ENCODE measurements at regions not wholly inside any gene's neighbourhood (a gene's known extent, or its start where the extent isn't known, plus 50 kb on each side); places are given as distances from the start of the nearest gene placed in this dataset.
A peak's percentile ranks its signal among the peaks of the same experiment; 100 is the strongest.
"Not testable (repeated sequence)": the region's sequence is repeated elsewhere in the genome, so short reads cannot be mapped to it uniquely, and the experiment has no call there.

DNA sequence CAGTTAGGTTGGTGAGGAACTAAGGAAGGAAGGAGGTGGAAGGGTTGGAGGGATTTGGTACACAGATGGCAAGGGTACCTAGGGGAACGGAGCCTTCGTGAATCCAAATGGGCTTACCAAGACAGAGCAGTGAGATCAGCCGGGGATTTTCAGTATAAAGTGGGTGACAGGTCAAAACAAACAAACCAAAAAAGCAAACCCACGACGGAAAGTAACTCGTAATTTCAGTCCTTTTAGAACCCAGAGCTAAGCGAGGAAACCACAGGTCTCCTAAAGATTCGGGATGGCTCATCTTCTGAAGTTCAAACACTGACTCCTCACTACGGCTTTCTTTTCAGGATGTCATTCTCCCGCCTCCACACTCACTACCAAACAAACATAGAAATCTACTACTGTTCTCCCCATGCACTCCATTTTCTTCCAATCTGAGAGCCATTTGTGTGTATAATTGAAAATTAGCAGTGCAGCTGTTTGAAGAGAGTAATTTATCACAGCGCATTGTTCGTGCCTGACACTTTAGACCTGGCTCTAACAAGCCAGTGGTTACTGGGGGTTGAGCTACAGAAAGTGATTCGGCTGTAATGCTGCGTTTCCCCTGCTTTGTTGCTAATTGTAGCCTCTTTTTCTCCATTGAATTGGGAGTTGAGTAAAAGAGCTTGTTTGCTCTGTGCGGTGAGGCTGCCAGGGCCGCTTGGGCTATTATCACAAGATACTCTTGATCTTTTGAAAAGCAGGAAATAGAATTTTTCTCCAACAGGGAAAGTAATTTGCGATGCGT, 64.7 kb upstream of the CCDC39 start:
- DNase-seq (ENCODE audit: low spot score): no peak

DNA sequence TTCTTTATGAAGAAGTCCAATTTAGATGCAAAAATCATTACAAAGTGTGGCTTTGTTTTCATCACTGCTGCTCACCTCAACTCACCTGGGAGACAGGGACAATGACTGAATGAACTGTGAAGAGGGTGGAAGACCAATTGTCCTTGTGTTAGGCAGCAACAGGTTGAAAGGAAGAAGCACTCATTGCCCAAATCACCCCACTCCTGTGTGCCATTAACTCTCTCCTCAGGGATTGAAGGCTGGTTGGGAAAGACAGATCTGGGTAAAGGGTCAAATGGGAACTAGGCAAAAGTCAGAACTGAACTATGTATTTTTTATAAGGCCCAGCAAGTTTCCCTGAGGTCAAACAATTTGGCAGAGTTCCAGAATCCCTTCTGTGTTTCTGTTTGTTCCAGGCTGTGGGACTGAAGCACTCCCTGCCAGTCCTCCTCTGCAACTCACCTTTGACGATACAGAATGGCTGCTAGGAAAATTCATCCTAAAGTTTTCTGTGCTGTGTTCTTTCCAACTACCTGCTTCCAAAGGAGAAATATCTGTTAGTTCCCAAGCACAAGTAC, 68.6 kb upstream of the CCDC39 start:
- no peak for DNase-seq (ENCODE audit: low spot score)

DNA sequence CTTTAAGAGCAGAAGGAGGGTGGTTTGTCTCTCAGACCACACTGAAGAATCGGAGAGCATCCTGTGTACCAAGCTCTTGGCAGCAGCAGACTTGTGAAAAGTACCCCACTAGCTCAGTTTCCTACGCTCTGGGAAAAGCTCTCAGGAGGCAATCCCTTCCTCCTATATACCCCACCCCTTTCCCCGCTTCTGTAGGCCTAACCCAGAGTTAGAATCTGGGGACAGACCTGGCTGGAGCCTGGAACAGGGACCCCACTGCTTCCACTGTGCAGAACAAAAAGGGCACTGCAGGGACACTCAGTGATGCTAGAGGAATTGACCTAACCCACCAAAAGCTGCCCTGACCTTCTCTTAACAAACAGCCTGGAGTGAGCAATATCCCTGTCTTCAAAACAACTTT, 70.0 kb upstream of the CCDC39 start:
- DNase-seq (ENCODE audit: low spot score): no peak

DNA sequence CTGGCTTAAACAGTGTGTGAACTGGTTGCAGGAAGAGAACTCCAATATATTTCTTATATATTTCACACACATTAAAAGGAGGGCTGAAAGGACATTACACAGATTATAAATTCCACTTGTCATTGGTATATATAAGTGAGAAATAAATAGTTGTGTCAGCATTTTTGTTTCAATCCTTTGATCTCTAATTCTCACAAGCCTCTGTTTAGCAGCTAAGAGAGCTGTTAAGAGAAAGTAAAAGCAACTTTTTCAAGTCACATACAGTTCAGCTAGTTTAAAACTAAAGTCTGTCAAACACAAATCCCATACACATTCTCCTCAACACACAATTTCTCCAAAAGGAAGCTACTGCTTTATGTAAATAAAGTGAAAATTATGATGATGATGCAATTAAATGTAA, 70.5 kb upstream of the CCDC39 start:
- no peak for DNase-seq (ENCODE audit: low spot score)

DNA sequence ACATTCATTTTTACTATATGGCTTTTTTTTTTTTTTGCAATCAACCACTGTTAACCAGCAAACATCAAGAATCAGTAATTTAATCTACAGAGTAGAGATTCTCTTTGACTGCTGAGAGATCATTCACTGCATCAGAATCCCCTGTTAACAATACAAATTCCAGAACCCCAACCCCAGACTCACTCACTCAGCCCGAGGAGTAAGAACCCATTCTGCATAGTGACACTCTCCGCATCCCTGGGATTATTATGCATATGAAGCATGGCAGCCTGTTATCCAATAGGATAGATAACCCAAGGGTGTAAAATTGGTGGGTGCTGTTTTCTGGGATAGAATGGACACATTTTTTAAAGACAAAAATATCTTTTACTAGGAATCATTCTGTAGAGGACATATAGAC, 76.3 kb upstream of the CCDC39 start:
- no peak for DNase-seq (ENCODE audit: low spot score)

DNA sequence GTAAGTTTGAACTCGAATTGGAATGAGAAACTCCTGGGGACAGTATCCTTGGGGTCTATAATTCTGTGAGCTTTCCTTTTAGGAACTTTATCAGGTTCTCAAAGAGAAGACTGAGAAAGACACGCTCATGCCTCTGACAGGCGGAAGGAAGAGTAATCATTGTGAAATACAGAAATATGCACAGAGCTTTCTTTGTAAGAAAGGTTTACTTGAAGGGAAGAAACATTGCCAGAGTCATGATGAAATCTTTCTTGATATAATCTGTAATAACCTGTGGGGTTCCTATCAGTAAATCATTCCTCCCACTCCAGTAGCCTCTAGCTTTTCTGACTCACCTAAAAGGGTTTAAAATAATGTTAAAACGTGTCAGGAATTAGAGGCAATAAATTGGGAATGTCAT, 83.6 kb upstream of the CCDC39 start:
- no peak for DNase-seq (ENCODE audit: low spot score)

- DNase-seq (ENCODE audit: low spot score): no peak
Measured at GRCh38 chr3:180764481-180764880, 85.2 kb upstream of the CCDC39 start.

DNA sequence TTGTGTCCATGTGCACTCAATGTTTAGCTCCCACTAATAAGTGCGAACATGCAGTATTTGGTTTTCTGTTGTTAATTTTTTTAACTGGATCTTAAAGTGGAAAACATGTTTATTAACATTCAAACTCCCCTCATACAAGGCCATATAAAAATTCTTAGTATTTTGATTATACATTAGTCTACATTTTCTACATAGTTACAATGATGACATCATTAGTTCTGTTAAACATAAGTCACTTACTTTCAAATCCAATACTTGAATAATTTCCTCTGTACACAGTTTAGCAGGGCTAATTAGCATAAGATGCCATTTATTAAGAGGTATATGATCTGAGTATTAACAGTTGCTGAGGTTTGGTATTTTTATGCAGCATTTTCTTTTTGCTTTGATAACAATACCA, 91.3 kb upstream of the CCDC39 start:
- no peak for DNase-seq (ENCODE audit: low spot score)

GRCh38 chr3:180776433-180776832, 97.1 kb upstream of the CCDC39 start:
- no peak for DNase-seq (ENCODE audit: low spot score)

GRCh38 chr3:180782195-180782984, 103.1 kb upstream of the CCDC39 start:
- DNase-seq (ENCODE audit: low spot score): no peak

DNA sequence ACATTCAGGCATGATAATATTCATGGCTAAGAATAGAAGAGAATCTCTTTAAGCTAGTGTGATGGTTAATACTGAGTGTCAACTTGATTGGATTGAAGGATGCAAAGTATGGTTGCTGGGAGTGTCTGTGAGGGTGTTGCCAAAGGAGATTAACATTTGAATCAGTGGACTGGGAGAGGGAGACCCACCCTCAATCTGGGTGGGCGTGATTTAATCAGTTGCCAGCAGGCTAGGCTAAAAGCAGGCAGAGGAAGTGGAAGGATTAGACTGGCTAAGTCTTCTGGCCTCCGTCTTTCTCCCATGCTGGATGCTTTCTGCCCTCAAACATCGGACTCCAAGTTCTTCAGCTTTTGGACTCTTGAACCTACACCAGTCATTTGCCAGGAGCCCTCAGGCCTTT, 106.9 kb upstream of the CCDC39 start:
- not testable (repeated sequence) for DNase-seq (ENCODE audit: low spot score)

GRCh38 chr3:180789774-180790173, 110.5 kb upstream of the CCDC39 start:
- DNase-seq (ENCODE audit: low spot score): no peak

GRCh38 chr3:180798197-180798596, 114.3 kb upstream of the FXR1 start:
- DNase-seq (ENCODE audit: low spot score): no peak

GRCh38 chr3:180802837-180803236, 109.6 kb upstream of the FXR1 start:
- peak; percentile 50 for DNase-seq (ENCODE audit: low spot score)

DNA sequence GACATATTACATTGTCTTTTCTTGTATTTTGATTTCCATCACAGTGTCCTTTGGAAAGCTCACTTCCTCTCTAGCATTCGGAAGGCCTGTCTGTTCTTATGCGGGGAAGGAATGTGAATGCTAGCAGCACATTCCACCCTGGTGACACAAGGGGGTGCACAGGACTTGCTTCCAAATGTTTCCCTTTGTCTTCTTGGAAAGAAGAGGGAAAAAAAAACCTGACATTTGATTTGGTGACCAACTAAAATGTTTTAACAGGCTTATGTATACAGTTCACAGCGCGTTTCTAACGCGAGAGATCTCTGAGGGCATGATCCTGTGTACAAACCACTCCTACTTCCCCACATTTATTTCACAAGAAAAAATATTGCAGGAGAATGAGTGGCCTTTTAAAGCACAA, 107.6 kb upstream of the FXR1 start:
- peak; percentile 47 for DNase-seq (ENCODE audit: low spot score)

- no peak for DNase-seq (ENCODE audit: low spot score)
Measured at GRCh38 chr3:180808823-180809575, 103.5 kb upstream of the FXR1 start.

DNA sequence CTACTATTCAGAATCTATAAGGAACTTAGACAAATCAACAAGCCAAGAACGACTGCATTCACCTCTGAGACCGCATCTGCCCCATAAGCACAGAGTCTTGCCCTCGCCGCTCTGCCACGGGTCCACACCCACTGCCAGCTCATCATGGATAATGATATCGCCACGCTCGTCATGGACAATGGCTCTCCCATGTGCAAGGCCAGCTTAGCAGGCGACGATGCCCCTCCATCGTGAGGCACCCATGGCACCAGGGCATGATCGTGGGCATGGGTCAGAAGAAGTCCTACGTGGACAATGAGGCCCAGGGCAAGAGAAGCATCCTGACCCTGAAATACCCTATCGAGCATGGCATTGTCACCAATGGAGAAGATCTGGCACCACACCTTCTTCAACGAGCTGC, 92.1 kb upstream of the FXR1 start:
- no peak for DNase-seq (ENCODE audit: low spot score)

DNA sequence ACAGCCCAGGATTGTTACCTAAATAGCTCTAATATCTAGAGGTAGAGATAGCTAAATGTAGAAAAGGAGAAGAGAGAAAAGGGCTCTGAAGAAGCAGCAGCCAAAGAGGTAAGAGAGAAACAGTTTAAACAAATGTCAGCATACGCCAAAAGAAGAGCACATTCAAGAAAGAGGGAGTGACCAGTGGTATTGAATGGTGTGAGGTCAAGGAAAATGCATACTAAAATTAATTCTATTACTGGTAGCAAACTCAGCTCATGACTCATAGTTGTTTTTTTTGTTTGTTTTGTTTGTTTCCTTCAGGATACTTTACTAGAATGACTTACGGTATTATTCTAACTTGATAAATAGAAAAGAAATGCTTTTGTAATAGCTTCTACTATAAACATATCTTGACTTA, 86.5 kb upstream of the FXR1 start:
- no peak for DNase-seq (ENCODE audit: low spot score)

GRCh38 chr3:180827171-180827570, 85.3 kb upstream of the FXR1 start:
- no peak for DNase-seq (ENCODE audit: low spot score)

DNA sequence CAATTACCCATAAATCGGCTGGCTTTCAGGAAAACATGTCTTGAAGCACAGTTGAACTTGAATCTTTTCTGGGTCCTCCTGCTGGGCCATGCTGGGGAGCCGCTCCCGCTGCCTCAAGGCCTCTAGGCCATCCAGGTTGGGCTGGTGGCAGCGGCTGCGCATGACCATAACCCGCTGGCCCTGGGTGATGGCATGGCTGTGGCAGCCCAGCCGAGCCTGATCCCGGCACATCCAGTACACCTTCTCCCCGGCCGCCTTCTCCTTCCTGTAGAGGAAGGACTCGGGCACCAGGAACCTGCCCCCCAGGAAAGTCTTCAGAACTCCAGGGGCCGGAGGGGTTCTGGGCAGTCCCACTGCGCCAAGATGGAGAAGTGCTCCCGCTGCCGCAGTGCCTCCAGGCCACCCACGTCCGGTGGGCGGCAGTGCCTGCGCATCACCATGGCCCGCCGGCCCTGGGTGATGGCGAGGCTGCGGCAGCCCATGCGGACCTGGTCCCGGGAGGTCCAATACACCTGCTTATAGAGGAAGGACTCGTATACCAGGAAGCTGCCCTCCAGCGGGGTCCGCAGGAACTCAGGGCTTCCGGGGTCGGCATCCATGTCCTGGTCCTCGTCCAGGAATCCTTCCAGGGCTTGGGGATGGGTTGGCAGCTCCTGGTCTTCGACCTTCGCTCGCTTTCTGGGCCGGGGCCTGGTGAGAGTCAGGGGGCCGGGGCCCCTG, 84.3 kb upstream of the FXR1 start:
- no peak for DNase-seq (ENCODE audit: low spot score)

DNA sequence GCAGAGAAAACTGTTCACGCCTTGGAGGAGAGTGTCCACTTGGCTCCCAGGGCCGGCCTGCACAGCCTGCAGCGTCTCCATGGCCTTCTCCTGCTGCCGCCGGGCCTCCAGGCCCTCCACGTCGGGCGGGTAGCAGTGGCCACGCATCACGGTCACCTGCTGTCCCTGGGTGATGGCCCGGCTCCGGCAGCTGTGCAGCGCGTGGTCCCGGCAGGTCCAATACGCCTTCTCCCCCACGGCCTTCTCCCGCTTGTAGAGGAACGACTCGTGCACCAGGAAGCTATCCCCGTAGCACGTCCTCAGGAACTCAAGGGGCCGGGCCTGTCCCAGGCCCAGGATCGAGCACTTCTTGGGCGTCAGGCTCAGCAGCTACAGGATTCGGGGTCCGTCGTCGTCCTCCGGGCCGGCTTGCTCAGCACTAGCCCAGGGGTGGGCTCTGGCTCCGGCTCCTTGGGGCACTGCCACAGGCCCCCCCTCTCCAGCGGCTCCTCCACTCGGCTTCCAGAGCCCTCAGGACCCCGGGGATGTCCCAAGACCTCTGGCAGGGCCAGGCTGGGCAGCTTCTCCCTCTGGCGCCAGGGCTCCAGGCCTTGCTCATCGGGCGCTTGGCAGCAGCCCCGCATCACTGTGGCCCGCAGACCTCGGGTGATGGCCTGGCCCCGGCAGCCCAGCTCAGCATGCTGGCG, 83.6 kb upstream of the FXR1 start:
- no peak for DNase-seq (ENCODE audit: low spot score)

Data from GM03348 (cell line).